PC-9 (cell line): ENCODE measurements at regions not wholly inside any gene's neighbourhood (a gene's known extent, or its start where the extent isn't known, plus 50 kb on each side); places are given as distances from the start of the nearest gene placed in this dataset.

Source experiments
- EZH2 ChIP-seq: fragments of 200-600 bp; sonication (generic); IDR thresholded peaks from 2 replicates; pipeline ENCODE4 v1.8.0; 2017; ENCODE audit warnings: antibody characterized with exemption, low read depth
- TF ChIP-seq, protein P1 (sequence below): fragments of 200-600 bp; sonication (generic); conservative IDR thresholded peaks from 2 replicates; pipeline ENCODE4 v1.6.1; 2017; ENCODE audit warnings: mixed run types, antibody characterized with exemption, mild to moderate bottlenecking, moderate library complexity

DNA sequence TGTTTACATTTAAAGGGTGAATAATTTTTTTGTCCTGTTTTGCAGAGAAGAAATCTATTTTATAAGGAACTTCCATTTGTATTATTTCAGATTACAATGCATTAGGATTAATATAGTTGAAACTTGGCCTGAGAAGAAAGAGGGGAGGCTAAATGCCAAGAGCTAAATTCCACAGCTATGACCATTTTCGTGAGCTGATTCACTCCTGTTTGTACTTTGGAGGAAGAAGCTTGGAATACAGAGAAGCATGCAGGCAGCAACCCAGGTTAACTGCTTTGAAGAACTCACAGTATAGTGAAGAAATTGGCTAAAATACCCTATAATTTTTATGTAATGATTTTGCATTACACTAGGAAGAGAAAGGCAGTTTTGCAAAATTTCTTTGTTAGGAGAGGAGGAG lies 309.4 kb upstream of the KLF12 start:
- TF ChIP-seq, protein P1, sequence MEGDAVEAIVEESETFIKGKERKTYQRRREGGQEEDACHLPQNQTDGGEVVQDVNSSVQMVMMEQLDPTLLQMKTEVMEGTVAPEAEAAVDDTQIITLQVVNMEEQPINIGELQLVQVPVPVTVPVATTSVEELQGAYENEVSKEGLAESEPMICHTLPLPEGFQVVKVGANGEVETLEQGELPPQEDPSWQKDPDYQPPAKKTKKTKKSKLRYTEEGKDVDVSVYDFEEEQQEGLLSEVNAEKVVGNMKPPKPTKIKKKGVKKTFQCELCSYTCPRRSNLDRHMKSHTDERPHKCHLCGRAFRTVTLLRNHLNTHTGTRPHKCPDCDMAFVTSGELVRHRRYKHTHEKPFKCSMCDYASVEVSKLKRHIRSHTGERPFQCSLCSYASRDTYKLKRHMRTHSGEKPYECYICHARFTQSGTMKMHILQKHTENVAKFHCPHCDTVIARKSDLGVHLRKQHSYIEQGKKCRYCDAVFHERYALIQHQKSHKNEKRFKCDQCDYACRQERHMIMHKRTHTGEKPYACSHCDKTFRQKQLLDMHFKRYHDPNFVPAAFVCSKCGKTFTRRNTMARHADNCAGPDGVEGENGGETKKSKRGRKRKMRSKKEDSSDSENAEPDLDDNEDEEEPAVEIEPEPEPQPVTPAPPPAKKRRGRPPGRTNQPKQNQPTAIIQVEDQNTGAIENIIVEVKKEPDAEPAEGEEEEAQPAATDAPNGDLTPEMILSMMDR: no peak
- TF ChIP-seq EZH2: no peak
